ENCODE measurements at regions not wholly inside any gene's neighbourhood (a gene's known extent, or its start where the extent isn't known, plus 50 kb on each side); places are given as distances from the start of the nearest gene placed in this dataset.

GRCh38 chr3:167012691-167013090 lies 367.4 kb downstream of the ZBBX start:
- intact Hi-C loops (cut with micrococcal nuclease) = no loop called here
- no peaks in the 10 kb centered on the region for H3K4me1 Mint-ChIP-seq (ENCODE audit: insufficient read depth, unreplicated experiment)
- no peak for DNase-seq (ENCODE audit: unreplicated experiment)
- H3K4me3 Mint-ChIP-seq (ENCODE audit: unreplicated experiment) = no peak overlapping the region
- no peak for TF ChIP-seq CTCF (IDR thresholded peaks at IDR 0.05; ENCODE audit: unreplicated experiment)
- H3K9me3 Mint-ChIP-seq (ENCODE audit: unreplicated experiment) = peaks cover 10% of the 10 kb centered on the region
- no peaks in the 10 kb centered on the region for H3K36me3 Mint-ChIP-seq (ENCODE audit: insufficient read depth, unreplicated experiment)
- no TSS peak for BruUV-seq (replicated peaks)
- ChIA-PET CTCF (interaction anchor here (0.6 kb wide), 1 partner anchor 977 kb away, joined by 3 read pairs; no protein-coding TSS in a partner anchor), POLR2A (no interaction called here)
- no peaks in the 10 kb centered on the region for H3K27me3 Mint-ChIP-seq (ENCODE audit: insufficient read depth, unreplicated experiment)
- H3K27ac Mint-ChIP-seq (ENCODE audit: low read depth, unreplicated experiment) = no peak overlapping the region

GRCh38 chr3:167008791-167009190 lies 371.3 kb downstream of the ZBBX start:
- Mint-ChIP-seq H3K9me3 (ENCODE audit: unreplicated experiment) (peaks cover 10% of the 10 kb centered on the region), H3K27ac (ENCODE audit: low read depth, unreplicated experiment) (no peak overlapping the region), H3K36me3 (ENCODE audit: insufficient read depth, unreplicated experiment) (no peaks in the 10 kb centered on the region), H3K27me3 (ENCODE audit: insufficient read depth, unreplicated experiment) (no peaks in the 10 kb centered on the region), H3K4me1 (ENCODE audit: insufficient read depth, unreplicated experiment) (no peaks in the 10 kb centered on the region), H3K4me3 (ENCODE audit: unreplicated experiment) (no peak overlapping the region)
- no TSS peak for BruUV-seq (replicated peaks)
- TF ChIP-seq CTCF (IDR thresholded peaks at IDR 0.05; ENCODE audit: unreplicated experiment) = no peak
- DNase-seq (ENCODE audit: unreplicated experiment) = no peak
- ChIA-PET CTCF (interaction anchor here (0.7 kb wide), 1 partner anchor 1902 kb away, joined by 4 read pairs; no protein-coding TSS in a partner anchor), POLR2A (no interaction called here)
- intact Hi-C loops (cut with micrococcal nuclease) = no loop called here

- Mint-ChIP-seq H3K9me3 (ENCODE audit: unreplicated experiment) (no peaks in the 10 kb centered on the region), H3K27me3 (ENCODE audit: insufficient read depth, unreplicated experiment) (no peaks in the 10 kb centered on the region), H3K36me3 (ENCODE audit: insufficient read depth, unreplicated experiment) (no peaks in the 10 kb centered on the region), H3K4me1 (ENCODE audit: insufficient read depth, unreplicated experiment) (no peaks in the 10 kb centered on the region), H3K27ac (ENCODE audit: low read depth, unreplicated experiment) (no peak overlapping the region), H3K4me3 (ENCODE audit: unreplicated experiment) (no peak overlapping the region)
- CTCF ChIA-PET = no interaction called here
- POLR2A ChIA-PET = no interaction called here
- BruUV-seq (replicated peaks) = no TSS peak
- DNase-seq (ENCODE audit: unreplicated experiment) = no peak
- no peak for TF ChIP-seq CTCF (IDR thresholded peaks at IDR 0.05; ENCODE audit: unreplicated experiment)
- intact Hi-C loops (cut with micrococcal nuclease) = no loop called here
These were observed 378.7 kb downstream of the ZBBX start for GRCh38 chr3:167001374-167001773.

- H3K4me3 Mint-ChIP-seq (ENCODE audit: unreplicated experiment) = no peak overlapping the region
- DNase-seq (ENCODE audit: unreplicated experiment) = no peak
- H3K9me3 Mint-ChIP-seq (ENCODE audit: unreplicated experiment) = no peaks in the 10 kb centered on the region
- ChIA-PET CTCF (no interaction called here), POLR2A (no interaction called here)
- no peak overlapping the region for H3K27ac Mint-ChIP-seq (ENCODE audit: low read depth, unreplicated experiment)
- no peak for TF ChIP-seq CTCF (IDR thresholded peaks at IDR 0.05; ENCODE audit: unreplicated experiment)
- H3K4me1 Mint-ChIP-seq (ENCODE audit: insufficient read depth, unreplicated experiment) = no peaks in the 10 kb centered on the region
- H3K36me3 Mint-ChIP-seq (ENCODE audit: insufficient read depth, unreplicated experiment) = no peaks in the 10 kb centered on the region
- BruUV-seq (replicated peaks) = no TSS peak
- intact Hi-C loops (cut with micrococcal nuclease) = no loop called here
- no peaks in the 10 kb centered on the region for H3K27me3 Mint-ChIP-seq (ENCODE audit: insufficient read depth, unreplicated experiment)
These were observed 387.0 kb downstream of the ZBBX start for GRCh38 chr3:166993015-166993630.
